ENCODE measurements at regions not wholly inside any gene's neighbourhood (a gene's known extent, or its start where the extent isn't known, plus 50 kb on each side); places are given as distances from the start of the nearest gene placed in this dataset.
"Not testable (repeated sequence)": the region's sequence is repeated elsewhere in the genome, so short reads cannot be mapped to it uniquely, and the experiment has no call there.

DNA sequence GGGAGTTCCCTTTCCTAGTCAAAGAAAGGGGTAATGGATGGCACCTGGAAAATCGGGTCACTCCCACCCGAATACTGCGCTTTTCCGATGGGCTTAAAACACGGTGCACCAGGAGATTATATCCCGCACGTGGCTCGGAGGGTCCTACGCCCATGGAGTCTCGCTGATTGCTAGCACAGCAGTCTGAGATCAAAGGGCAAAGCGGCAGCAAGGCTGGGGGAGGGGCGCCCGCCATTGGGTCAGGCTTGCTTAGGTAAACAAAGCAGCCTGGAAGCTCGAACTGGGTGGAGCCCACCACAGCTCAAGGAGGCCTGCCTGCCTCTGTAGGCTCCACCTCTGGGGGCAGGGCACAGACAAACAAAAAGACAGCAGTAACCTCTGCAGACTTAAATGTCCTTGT is 683.3 kb upstream of the MIR17HG start:
- DNase-seq: not testable (repeated sequence)

DNA sequence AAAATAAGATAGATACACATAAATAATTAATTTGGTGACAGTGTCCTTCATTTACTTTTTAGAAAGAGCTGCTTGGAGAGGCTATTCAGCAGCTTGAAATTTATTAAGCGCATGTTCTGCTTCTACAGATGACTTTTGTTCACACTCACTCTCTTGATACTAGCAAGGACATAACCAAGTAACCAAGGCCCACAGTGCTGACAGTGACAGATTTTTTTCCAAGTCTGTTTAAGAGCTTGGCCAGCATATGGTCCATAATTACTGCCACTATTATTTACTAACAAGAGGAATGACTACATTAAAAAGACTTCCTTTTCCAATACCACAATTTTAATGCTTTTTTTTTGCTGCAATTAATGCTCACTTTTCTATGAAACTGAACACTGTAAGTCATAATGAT is 673.7 kb upstream of the MIR17HG start:
- no peak for DNase-seq

DNA sequence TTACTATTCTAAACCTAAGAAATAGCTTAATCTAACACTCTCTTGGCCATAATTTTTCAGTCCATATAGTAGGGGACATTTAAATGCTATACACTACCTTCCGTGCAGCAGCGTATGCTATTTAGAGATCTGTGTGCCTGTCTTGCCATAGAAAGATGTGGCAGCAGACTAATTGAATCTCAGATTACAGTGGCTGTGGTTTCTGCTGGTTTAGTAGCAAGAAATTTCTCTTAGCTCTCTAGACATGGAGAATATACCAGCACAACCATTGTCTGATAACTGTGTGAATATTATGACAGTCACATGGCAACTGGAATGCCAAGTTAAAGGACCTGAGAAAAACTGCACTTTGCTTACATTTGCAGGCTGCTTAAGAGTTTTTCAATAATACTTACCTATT is 672.4 kb upstream of the MIR17HG start:
- no peak for DNase-seq

DNA sequence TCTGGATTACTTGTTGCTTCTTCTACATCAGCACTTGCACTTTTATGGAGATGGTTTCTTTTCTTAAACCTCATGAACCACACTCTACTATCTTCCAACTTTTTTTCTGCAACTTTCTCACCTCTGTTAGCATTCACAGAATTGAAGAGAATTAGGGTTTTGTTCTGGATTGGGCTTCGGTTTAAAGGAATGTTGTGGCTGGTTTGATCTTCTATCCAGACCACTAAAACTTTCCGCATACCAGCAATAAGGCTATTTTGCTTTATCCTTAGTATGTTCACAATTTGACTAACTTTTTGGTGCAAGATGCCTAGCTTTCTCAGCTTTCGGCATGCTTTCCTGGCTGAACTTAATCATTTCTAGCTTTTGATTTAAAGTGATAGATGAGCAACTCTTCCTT is 666.7 kb upstream of the MIR17HG start:
- DNase-seq: no peak

DNA sequence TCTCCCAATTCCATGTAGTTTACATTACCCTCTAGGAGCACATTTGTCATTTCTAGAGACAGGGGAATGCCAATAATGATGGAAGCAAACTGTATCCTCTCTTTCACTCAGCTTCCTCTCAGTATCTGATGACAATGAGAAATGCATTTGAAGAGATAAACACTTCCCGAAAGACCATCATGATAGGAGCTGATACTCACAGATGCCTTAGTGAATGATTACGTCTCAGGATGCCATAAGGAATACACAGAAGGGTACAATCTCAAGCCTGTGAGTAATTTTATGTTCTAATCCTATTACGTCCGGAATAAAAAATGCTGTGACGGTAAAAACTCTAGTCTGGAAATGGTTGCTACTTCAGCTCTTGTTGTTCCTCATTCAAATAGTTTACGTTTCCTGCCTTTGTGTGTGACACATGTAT is 663.8 kb upstream of the MIR17HG start:
- DNase-seq: no peak

DNA sequence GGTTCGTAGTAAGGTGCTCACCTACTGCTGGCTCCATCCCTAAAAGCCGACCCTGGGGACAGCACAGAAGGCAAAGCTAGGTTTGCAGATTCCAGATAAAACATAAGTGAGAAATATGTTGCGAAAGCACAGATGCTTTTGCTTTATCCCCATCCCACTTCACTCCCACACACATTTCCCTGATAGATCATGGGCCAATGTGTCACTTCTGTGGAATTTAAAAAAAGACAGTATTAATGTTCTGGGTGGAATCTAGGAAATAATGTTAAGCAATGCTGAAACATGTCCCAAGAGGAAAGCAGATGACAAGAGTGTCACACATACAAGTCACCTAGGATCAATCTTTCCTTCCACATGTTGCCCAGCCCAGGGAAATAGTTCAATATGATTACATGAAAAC is 661.0 kb upstream of the MIR17HG start:
- DNase-seq: no peak

DNA sequence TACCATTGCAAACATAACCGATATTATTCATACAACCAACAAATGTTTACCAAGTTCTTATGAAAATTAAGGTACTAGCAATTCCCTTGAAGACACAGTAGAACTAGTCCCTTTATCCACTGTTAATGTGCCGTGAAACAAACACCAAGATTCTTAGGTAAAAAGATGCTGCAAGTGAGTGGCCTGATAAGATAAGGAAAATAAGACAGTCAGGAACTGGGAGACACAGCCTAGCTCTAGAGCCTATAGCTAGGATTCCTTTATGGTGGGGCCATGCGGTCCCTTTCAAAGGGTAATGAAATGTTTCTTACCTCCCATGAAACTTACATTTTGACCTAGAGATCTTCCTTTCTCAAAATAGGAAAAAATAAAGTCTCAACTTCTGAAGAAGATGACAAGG is 658.4 kb upstream of the MIR17HG start:
- no peak for DNase-seq

DNA sequence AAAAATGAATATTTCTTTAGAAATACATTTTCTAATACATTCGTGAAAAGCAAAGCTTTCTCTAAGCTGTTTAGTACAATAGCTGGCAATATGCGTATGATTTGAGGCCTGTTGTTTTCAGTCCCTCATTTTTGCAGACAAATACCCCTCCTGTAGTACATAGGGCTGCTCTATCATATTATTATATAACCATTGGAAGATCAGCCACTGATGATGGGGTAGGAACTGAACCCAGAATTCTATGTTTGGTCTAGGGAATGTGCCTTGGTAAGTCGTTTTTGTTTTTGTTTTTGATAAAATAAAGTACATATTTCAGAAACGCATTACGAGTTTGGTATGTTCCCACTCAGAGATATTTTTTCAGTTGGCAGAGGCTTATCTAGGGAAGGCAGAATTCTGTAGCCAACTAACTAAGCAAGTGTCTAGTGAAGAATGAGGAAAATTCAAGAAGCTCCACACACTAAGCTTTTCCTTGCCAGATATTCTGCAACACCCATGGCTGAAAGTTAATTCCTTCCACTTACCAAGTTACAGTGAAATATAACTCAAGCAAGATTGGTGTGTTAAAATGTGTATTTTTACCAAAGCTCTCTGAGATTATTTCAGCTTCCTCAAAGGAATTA is 656.9 kb upstream of the MIR17HG start:
- DNase-seq: no peak

DNA sequence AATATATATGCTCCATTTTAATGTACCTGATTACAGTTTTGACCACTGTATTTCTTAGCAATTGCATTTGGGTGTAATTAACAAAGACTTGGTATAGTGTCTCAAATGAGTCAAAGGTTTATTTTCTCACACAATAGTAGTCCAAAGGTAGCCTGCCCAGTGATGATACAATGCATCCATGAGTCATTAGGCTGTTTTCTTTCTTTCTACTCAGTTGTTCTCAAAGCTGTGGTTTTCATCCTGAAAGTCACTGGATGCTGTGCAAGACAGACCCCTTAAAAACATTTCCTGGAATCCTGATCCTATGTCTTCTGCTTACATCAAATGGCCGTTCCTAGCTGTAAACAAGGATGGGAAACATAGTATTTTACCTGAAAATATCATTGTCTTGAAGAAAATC is 651.2 kb upstream of the MIR17HG start:
- no peak for DNase-seq

DNA sequence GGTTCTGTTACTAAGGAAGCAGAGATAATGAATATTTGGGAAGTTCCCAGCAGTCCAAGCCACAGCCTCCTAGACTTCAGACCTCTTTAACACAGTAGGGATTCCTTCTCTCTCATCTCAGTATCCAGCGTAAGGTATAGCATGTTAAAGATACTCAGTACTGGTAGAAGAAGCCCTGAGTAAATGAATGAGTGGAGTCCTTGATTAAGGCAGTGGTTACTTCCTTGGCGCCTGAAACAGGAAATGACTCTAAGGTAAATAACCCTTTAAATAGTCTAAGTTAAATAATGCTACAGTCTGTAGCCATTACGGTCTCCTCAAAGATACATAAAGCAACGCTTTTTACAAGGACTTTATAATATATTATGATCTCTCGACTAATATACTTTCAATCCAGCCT is 650.8 kb upstream of the MIR17HG start:
- no peak for DNase-seq

DNA sequence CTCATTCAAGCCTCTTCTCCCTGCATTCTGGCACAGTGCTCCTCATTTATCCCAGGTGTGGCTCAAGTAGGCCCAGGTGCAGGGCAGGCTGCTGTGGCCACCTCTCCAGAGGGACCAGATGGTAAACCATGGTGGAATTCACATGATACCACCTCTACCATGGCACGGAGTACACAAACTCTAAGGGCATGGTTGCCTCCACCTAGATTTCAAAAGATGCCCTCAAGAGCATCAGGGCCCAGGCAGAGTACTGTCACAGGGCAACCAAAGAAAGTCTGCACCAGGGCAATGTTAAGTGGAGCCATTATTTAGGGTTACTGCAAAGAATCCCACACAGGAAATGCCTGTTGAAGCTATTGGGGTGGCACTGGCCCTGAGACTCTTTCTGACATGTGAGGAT is 647.1 kb upstream of the MIR17HG start:
- no peak for DNase-seq

DNA sequence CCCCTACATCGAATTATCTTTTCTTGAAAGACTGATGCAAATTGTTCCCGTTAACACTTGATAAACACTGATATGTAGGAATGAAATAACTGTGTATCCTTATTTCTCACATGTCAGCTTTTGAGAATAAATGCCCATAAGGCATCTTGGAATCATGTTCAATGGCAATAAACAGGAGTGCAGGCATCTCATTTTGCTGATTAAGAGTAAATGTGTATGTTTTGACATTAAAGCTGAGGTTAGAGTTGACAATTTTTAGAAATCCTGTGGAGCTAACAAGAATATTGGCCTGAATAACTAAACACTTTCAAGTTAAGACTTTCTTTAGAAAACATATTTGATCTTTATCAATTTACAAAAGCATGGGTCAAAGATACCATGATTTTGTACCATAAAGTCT is 646.2 kb upstream of the MIR17HG start:
- no peak for DNase-seq

DNA sequence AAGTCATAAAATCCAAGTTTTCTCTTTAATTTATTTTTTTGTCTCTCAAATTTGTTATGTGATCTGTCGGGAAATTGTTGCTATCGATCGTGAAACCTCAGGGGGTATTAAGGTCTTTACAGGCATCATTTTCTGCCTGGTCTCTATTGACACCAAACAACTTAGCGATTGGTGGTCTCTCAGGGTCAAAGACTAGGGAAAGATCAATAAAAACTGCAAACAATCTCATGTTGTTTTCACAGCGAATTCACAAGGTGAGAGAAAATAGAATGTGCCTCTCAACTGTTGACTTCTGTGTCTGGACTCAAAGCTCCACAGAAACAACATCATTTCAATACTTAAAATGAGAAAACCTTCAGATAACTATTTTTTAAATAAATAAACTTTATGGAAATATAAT is 645.4 kb upstream of the MIR17HG start:
- no peak for DNase-seq

DNA sequence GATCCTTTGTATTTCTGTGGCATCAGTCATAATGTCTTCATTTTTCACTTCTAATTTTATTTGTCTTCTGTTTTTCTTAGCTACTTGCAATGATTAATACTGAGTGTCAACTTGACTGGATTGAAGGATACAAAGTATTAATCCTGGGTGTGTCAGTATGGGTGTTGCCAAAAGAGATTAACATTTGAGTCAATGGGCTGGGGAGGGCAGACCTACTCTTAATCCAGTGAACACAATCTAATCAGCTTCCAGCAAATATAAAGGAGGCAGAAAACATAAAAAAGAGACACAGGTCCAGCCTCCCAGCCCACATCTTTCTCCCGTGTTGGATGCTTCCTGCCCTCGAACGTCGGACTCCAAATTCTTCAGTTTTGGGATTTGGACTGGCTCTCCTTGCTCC is 640.9 kb upstream of the MIR17HG start:
- no peak for DNase-seq

DNA sequence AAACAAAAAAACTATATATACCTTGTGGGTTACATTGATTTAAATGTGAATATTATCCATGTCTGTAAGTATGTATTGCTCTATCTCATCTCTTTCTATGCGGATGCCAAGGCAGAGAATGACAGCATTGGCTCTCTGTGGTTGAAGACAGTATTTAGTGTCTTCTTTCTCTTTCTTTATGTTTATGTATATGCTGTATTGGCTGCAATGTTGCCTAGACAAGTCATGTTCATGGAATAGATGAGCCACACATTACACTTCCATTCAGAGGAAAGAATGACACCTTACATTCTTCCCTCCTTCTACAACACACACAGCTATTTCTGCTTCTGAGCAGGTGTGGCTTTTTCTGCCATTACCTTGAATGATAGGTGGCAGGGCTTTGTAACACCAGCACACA is 639.4 kb upstream of the MIR17HG start:
- DNase-seq: no peak

DNA sequence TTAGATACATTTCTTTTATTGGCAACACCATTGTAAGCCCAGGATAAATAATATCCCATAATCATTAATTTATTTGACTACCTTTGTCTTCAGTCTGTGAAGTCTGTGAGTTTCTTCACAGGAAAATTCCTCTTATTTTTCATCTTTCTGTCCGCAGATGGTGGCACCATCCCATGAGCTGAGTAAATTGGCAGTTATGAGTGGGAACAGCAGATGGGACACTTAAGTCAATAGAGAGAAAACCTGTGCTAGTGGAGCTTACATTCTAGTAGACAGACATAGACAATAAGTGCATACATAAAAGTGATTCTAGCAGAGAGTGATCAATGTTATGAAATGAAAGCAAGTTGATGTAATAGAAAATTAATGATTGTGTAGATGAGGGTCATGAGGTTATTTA is 638.2 kb upstream of the MIR17HG start:
- no peak for DNase-seq

DNA sequence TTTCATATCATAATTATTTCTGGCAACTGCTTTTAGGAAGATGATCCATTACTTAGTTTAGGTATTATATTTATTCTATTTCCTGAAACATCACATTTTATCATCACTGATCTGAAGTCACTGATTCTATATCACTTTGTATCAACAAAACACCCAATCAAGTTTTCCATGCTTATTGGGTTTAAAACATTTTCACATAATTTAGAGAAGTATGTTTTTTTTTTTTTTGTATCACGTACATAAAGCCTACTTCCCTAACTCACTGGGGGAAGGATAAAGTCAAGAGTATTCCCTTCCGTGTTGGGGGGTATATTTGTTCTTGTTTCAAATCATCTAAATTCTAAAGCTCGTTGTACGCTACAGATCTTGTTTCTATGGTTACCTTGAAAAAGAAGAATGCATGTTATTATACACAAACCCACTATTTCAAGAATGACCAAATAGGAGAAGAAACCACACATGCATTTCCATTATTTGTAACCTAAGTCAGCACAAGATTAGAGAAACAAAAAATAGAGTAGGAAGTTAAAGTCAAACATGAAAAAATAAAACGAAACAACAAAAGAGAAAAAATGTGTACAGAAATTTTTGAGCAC is 637.2 kb upstream of the MIR17HG start:
- no peak for DNase-seq

DNA sequence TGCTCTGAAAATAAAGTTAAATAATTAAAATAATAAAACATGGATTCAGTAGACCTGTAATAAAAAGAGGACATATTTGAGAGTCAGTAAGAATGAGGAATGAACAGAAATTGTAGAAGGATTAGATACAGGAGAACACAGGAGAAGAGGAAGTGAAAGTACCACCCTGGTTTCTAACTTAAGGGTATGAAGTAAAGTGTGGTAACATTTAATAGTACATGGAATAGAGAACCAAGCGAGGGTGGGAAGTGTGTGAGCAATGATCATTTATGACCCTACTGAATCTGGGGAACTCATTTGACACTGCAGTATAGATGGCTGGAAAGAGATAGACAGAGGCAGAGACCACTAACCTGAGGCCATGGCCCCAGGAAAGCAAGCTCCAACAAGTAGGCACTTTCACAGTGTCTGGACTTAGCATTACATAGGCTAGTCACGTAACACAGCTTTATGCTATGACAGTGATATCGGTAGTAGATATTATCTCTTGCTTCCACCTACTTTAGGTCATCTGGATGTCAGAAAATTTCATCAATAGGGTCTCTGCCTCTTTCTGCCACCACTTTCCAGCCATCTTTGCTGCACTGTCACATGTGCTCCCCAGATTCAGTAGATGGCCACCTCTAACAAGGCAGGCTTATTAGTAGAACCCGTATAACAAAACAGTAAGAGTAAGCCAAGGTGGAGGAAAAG is 633.9 kb upstream of the MIR17HG start:
- DNase-seq: no peak

DNA sequence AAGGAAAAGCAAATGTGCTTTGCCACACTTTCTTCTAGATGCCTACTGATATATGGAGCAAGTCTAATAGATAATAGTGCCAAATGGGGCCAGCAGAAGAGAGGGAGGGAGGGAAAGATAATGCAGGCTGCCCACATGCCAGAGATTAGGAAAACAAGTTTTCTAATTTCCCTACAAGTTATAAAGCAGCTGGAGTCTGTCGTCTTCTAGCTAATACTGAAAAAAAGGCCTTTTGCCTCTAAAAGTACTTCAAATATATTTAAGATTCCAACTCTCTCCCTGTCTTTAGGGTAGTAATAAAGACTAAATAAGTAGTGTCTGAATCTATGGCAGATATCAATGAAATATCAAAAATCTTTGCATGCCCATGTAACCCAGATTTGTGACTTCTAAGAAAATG is 632.0 kb upstream of the MIR17HG start:
- no peak for DNase-seq

DNA sequence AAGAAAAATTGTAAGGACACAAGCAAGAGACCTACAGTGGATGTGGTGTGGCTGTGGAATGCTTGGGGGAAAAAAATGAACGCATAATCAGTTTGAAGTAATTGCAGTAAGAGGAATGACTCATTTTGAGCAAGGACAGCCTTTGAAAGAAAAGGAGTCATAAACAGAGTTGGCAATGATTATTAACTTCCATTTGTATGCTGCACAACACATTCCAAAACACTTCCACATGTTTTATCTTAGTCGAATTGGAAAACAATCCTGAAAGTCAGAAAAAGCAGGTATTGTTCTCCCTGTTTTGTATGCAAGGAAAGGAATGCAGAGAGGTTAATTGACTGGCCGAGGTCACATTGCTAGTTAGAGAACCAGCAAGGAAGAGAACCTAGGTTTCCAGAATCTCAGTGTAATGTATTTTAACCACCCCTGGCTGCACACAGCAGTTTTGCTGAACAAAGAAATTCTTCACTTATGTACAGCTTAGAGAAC is 630.0 kb upstream of the MIR17HG start:
- DNase-seq: no peak

DNA sequence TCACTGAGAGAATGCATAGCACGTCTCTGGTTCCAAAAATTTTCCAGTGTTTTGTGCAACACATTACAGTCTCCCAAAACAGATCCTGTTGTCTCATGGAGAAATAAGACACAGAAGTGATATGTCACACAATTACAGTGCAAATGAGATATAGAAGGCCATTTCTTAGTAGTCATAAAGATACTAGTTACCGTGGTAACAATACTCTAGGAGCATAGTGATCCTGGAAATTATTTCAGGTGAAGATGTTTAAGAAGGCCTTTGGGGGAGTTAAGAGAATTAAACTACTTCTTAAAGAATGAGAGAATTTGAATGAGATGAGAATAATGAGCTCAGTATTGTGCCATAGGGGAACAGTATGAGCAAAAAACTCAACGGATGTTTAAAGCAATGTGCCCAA is 628.0 kb upstream of the MIR17HG start:
- no peak for DNase-seq

DNA sequence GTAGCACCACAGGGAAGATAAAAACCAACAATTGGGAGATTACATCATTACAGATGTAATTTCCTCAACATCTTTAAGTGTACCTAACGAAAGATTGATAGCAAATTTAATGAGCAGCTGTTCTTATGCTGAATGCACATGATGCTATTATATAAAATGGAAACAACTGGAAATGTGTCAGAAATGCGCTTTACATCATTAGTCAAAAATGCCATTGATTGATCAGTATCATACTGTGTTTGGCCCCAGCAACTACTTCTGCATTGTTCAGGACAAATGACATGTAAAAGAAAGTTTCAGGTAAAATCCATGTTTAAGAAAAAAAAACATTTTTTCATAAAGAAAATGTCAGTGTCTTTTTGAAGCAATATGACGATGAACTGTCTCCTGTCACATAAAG is 625.5 kb upstream of the MIR17HG start:
- no peak for DNase-seq

DNA sequence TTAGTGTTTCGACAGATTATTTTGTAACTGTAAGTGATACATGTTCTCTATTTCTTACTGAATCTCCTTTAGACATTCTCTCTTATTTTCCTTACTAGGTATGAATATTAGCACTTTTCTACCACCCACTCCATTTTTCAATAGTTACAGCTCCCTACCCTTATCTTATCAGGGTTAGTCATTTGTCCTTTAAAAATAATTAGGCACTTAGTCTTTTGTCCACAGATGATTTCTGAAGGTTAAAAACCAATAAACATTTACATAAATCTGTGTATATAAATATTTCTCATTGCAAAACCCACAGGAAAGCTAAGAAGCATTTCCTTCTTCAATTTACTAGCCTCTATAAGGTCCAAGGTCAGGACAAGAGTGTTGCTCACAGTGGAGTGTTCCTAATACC is 624.1 kb upstream of the MIR17HG start:
- no peak for DNase-seq

DNA sequence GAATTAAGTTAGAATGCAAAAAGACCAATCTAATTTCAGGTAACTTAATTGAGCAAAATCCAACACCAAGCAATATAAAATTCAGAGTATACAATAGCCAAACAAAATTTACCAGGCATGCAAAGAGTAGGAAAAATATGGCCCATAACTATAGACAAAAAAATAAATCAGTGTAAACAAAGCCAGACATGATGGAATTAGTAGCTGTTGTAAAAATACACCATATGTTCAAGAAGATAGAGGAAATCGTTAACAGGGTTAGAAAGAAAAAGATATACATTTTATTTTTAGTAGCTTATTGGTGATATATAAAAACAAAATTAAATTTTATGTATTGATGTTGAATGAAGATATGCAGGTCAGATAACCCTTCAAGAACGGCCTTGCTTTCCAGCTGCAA is 621.1 kb upstream of the MIR17HG start:
- no peak for DNase-seq

DNA sequence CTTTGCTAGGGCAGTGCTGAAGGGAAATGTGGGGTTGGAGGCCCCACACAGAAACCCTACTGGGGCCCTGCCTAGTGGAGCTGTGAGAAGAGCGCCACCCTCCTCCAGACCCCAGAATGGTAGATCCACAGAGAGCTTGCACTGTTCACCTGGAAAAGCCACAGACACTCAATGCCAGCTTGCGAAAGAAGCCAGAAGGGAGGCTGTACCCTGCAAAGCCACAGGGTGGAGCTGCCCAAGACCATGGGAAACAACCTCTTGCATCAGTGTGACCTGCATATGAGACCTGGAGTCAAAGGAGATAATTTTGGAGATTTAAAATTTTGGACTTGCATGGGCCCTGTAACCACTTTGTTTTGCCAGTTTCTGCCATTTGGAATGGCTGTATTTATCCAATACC is 615.4 kb upstream of the MIR17HG start:
- DNase-seq: no peak
